ENCODE measurements at regions not wholly inside any gene's neighbourhood (a gene's known extent, or its start where the extent isn't known, plus 50 kb on each side); places are given as distances from the start of the nearest gene placed in this dataset.

- no peak for TF ChIP-seq POLR2A (IDR thresholded peaks at IDR 0.05)
- TF ChIP-seq CTCF (IDR thresholded peaks at IDR 0.05) = no peak
These were observed 408.5 kb downstream of the SHANK2 start for GRCh38 chr11:70843906-70844305.
